Suprapubic skin (tissue), 3 donors: ENCODE measurements at regions not wholly inside any gene's neighbourhood (a gene's known extent, or its start where the extent isn't known, plus 50 kb on each side); places are given as distances from the start of the nearest gene placed in this dataset.

Source experiments
- POLR2A ChIP-seq, 2 donors: fragments of 450-650 bp; IDR thresholded peaks; one replicate each; pipeline ENCODE4 v1.6.1; 2017; ENCODE audit warnings: antibody characterized with exemption in 2 of 2, mild to moderate bottlenecking in 2 of 2, moderate library complexity in 2 of 2
- TF ChIP-seq, protein P1 (sequence below), 2 donors: fragments of 200-600 bp in 1 of 2; fragments of 450-650 bp in 1 of 2; sonication (generic) in 1 of 2; IDR thresholded peaks; one replicate each; pipeline ENCODE4 v1.5.1; 2016 to 2019; ENCODE audit warnings: antibody characterized with exemption in 2 of 2, mild to moderate bottlenecking in 1 of 2, moderate library complexity in 1 of 2

DNA sequence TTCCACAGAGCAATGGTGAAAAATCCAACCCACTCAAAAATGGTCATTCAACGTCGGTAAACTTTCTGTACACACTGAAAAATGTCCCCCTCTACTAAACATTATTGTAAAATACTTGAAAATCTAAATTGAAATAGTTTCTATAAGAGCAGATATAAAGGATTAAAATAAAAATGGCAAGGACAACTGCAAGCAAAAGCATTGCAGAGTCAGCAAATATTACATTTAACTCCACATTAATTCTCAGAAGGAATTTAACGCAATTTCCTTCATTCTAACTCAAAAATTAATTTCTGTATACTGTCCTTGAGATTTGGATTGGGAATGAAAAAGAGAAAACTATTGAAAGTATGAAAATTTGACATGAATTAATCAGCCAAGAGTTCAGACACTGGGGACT lies 64.4 kb upstream of the SSBP2 start:
- TF ChIP-seq, protein P1, sequence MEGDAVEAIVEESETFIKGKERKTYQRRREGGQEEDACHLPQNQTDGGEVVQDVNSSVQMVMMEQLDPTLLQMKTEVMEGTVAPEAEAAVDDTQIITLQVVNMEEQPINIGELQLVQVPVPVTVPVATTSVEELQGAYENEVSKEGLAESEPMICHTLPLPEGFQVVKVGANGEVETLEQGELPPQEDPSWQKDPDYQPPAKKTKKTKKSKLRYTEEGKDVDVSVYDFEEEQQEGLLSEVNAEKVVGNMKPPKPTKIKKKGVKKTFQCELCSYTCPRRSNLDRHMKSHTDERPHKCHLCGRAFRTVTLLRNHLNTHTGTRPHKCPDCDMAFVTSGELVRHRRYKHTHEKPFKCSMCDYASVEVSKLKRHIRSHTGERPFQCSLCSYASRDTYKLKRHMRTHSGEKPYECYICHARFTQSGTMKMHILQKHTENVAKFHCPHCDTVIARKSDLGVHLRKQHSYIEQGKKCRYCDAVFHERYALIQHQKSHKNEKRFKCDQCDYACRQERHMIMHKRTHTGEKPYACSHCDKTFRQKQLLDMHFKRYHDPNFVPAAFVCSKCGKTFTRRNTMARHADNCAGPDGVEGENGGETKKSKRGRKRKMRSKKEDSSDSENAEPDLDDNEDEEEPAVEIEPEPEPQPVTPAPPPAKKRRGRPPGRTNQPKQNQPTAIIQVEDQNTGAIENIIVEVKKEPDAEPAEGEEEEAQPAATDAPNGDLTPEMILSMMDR (IDR thresholded peaks at IDR 0.05), result no peak
- TF ChIP-seq POLR2A (IDR thresholded peaks at IDR 0.05), result no peak
